Mesendoderm (in vitro differentiated cells): ENCODE measurements at regions not wholly inside any gene's neighbourhood (a gene's known extent, or its start where the extent isn't known, plus 50 kb on each side); places are given as distances from the start of the nearest gene placed in this dataset.

Source experiments
- DNase-seq: peaks from one replicate; pipeline ENCODE4 v3.0.0; 2013
- H2AK5ac ChIP-seq: 2 replicates; pipeline ENCODE4 v1.6.1; 2013; ENCODE audit warnings: low read length, inconsistent platforms
- H2BK120ac ChIP-seq: 2 replicates; pipeline ENCODE4 v1.6.1; 2013; ENCODE audit warnings: low read depth, mild to moderate bottlenecking, low read length, moderate library complexity, mixed read lengths
- H2BK15ac ChIP-seq: replicated peaks from 2 replicates; pipeline ENCODE4 v1.6.1; 2013; ENCODE audit warnings: low read depth, mild to moderate bottlenecking, moderate library complexity
- H2BK5ac ChIP-seq: 2 replicates; pipeline ENCODE4 v1.6.1; 2013; ENCODE audit warnings: low read length, inconsistent platforms
- H3K18ac ChIP-seq: 2 replicates; pipeline ENCODE4 v1.6.1; 2013; ENCODE audit warnings: mild to moderate bottlenecking, low read length, mixed read lengths
- H3K23ac ChIP-seq: one replicate; pipeline ENCODE4 v1.6.1; 2013; ENCODE audit warnings: low read length
- H3K27ac ChIP-seq: 2 replicates; pipeline ENCODE4 v1.5.1; 2013; ENCODE audit warnings: low read depth, mild to moderate bottlenecking, inconsistent platforms, low read length, moderate library complexity
- H3K27me3 ChIP-seq: 2 replicates; pipeline ENCODE4 v1.6.1; 2013; ENCODE audit warnings: low read length, control low read depth, mild to moderate bottlenecking, inconsistent platforms; ENCODE audit not compliant: insufficient read depth, poor library complexity
- H3K36me3 ChIP-seq: 2 replicates; pipeline ENCODE4 v1.6.1; 2013; ENCODE audit warnings: low read length, inconsistent platforms; ENCODE audit not compliant: control insufficient read depth, insufficient read depth
- H3K4ac ChIP-seq: one replicate; pipeline ENCODE4 v1.6.1; 2013; ENCODE audit warnings: low read depth, mild to moderate bottlenecking, low read length, moderate library complexity
- H3K4me1 ChIP-seq: 2 replicates; pipeline ENCODE4 v1.6.1; 2013; ENCODE audit warnings: low read depth, low read length, inconsistent platforms; ENCODE audit not compliant: control insufficient read depth
- H3K4me2 ChIP-seq: 2 replicates; pipeline ENCODE4 v1.6.1; 2013; ENCODE audit warnings: low read length
- H3K4me3 ChIP-seq: 2 replicates; pipeline ENCODE4 v1.5.1; 2013; ENCODE audit warnings: mild to moderate bottlenecking, low read length
- H3K56ac ChIP-seq: one replicate; pipeline ENCODE4 v1.6.1; 2013; ENCODE audit warnings: low read length
- H3K79me1 ChIP-seq: 2 replicates; pipeline ENCODE4 v1.6.1; 2013; ENCODE audit warnings: low read length, inconsistent platforms
- H3K79me2 ChIP-seq: 2 replicates; pipeline ENCODE4 v1.6.1; 2013; ENCODE audit warnings: mild to moderate bottlenecking, low read length; ENCODE audit not compliant: control insufficient read depth, insufficient read depth
- H3K9ac ChIP-seq: 2 replicates; pipeline ENCODE4 v1.6.1; 2013; ENCODE audit warnings: low read length, inconsistent platforms
- H4K5ac ChIP-seq: one replicate; pipeline ENCODE4 v1.6.1; 2013; ENCODE audit warnings: low read length
- H4K8ac ChIP-seq: one replicate; pipeline ENCODE4 v1.6.1; 2013; ENCODE audit warnings: low read depth, mild to moderate bottlenecking, control low read depth, low read length, moderate library complexity
- WGBS: extraction: QIAGEN DNeasy Blood & Tissue Kit; methylation state at CpG from one replicate; pipeline ENCODE4 v1.1.7; 2013; ENCODE audit warnings: low lambda C conversion rate, missing lambda C conversion rate; ENCODE audit not compliant: insufficient coverage; ENCODE audit errors: extremely low coverage; 5-methylcytosine and 5-hydroxymethylcytosine counted together

DNA sequence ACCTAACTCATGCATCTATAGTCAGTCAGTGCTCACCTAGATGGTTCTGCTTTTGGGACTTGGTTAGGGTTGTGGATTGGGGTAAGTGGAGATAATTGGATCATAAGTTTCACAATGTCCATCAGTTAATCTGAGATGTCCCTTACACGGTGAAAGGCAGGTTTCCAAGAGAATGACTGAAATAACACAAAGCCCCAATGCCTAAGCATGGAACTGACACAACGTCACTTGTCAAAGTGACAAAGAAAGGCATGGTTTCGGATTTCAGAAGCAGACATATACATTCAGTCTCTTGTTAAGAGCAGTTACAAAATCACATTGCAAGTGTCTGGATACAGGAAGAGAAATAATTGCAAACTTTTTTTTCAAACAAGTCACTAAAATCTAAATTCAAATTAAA is 1456.9 kb downstream of the TECRL start:
- no peaks in the 10 kb centered on the region for H3K27me3 ChIP-seq
- no peaks in the 10 kb centered on the region for H3K79me1 ChIP-seq
- WGBS = no CpG with 5 or more reads among the region's 3 CpGs

DNA sequence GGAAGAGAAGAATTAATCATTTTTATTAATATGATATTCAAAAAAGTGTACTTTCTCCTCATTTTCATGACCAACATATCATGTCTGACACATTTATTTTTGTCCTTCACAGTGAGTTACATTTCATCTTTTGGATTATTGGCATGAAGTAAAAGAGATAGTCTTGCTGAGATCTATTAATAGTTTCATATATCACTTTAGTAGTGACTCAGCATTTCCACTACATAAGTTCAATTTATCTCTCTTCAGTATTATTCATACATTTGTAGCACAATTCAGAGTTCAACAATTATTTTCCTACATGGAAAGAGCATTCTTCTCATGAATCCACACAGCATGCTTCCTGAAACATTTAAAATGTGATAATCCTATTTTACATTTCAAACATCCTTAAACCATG is 1461.1 kb downstream of the TECRL start:
- no peaks in the 10 kb centered on the region for H3K27me3 ChIP-seq
- no peak overlapping the region for H3K4me3 ChIP-seq
- H3K27ac ChIP-seq = no peak overlapping the region
- no peak overlapping the region for H3K23ac ChIP-seq
- no peak overlapping the region for H2BK120ac ChIP-seq
- H3K4me1 ChIP-seq = no peaks in the 10 kb centered on the region
- H3K18ac ChIP-seq = no peak overlapping the region
- H4K5ac ChIP-seq = no peak overlapping the region
- H3K79me1 ChIP-seq = no peaks in the 10 kb centered on the region
- no peak overlapping the region for H4K8ac ChIP-seq
- no peaks in the 10 kb centered on the region for H3K36me3 ChIP-seq
- no peak overlapping the region for H3K4ac ChIP-seq
- H3K4me2 ChIP-seq = no peak overlapping the region
- no peaks in the 10 kb centered on the region for H3K79me2 ChIP-seq
- H2BK15ac ChIP-seq = no peak overlapping the region
- no peak for DNase-seq
- H3K56ac ChIP-seq = no peak overlapping the region
- H2AK5ac ChIP-seq = no peak overlapping the region
- H2BK5ac ChIP-seq = no peak overlapping the region
- H3K9ac ChIP-seq = no peak overlapping the region

More for the DNA sequence above, 1456.9 kb downstream of the TECRL start:
- Histone ChIP-seq H3K4me3 (no peak overlapping the region), H2AK5ac (no peak overlapping the region), H3K27ac (no peak overlapping the region), H3K4me1 (peaks cover 2% of the 10 kb centered on the region), H3K4me2 (no peak overlapping the region), H2BK5ac (no peak overlapping the region), H3K56ac (no peak overlapping the region), H3K79me2 (no peaks in the 10 kb centered on the region), H2BK15ac (no peak overlapping the region), H4K5ac (no peak overlapping the region), H3K23ac (no peak overlapping the region), H3K36me3 (no peaks in the 10 kb centered on the region), H2BK120ac (no peak overlapping the region), H3K4ac (no peak overlapping the region), H3K9ac (no peak overlapping the region), H3K18ac (no peak overlapping the region), H4K8ac (no peak overlapping the region)
- DNase-seq = no peak

DNA sequence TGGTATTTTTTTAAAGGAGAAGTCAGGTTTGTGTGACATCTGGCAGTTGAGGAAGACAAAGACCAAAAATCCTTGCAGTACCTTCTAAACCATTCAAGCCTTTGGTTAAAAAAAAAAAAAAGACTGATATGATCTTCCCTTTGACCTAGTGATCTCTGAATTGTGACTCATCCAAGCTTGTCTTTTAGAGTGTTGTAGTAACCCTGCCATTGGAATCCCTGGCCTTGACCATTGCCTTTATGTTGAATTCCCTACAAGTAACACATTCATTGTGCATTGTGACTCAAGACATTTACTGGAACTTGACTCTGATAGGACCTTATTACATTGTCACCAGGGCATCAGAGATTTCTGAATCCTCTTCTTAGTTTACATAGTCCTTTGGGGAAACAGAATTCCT is 1469.0 kb downstream of the TECRL start:
- no peak overlapping the region for H2BK120ac ChIP-seq
- H3K4me2 ChIP-seq = no peak overlapping the region
- no peaks in the 10 kb centered on the region for H3K36me3 ChIP-seq
- H3K9ac ChIP-seq = no peak overlapping the region
- no peak overlapping the region for H3K23ac ChIP-seq
- no peak overlapping the region for H2AK5ac ChIP-seq
- no peak overlapping the region for H3K4ac ChIP-seq
- H4K5ac ChIP-seq = no peak overlapping the region
- peak; percentile 58 for DNase-seq
- H3K4me3 ChIP-seq = no peak overlapping the region
- no peak overlapping the region for H3K18ac ChIP-seq
- no peak overlapping the region for H3K56ac ChIP-seq
- no peak overlapping the region for H2BK15ac ChIP-seq
- H3K27me3 ChIP-seq = no peaks in the 10 kb centered on the region
- H3K27ac ChIP-seq = no peak overlapping the region
- H3K79me1 ChIP-seq = no peaks in the 10 kb centered on the region
- H4K8ac ChIP-seq = no peak overlapping the region
- H2BK5ac ChIP-seq = no peak overlapping the region
- no peaks in the 10 kb centered on the region for H3K4me1 ChIP-seq
- H3K79me2 ChIP-seq = no peaks in the 10 kb centered on the region

DNA sequence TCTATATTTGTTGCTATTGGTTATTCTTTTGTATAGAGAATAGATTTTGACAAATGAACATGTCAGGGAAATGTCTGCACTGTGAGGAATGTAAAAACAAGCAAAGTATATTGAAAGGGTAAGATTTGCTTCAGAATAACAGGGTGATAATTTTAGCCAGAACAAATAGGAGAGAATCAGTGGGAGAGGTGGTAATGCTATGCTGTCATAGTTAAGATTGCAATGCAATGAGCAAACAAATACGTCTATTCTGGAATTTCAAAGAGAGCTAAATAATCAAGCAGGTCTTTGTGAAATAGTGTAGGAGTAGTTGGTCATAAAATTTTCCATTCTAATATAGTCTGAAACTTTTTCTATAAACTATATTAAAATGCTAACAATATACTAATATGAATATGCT is 1478.4 kb downstream of the TECRL start:
- H2BK15ac ChIP-seq = no peak overlapping the region
- no peak overlapping the region for H2BK5ac ChIP-seq
- H3K4ac ChIP-seq = no peak overlapping the region
- no peak overlapping the region for H3K9ac ChIP-seq
- peak; percentile 10 for DNase-seq
- H3K4me3 ChIP-seq = no peak overlapping the region
- H3K27ac ChIP-seq = no peak overlapping the region
- no peaks in the 10 kb centered on the region for H3K36me3 ChIP-seq
- H3K4me2 ChIP-seq = no peak overlapping the region
- H4K5ac ChIP-seq = no peak overlapping the region
- H4K8ac ChIP-seq = no peak overlapping the region
- no peak overlapping the region for H3K18ac ChIP-seq
- no peak overlapping the region for H3K23ac ChIP-seq
- no peaks in the 10 kb centered on the region for H3K4me1 ChIP-seq
- H3K56ac ChIP-seq = no peak overlapping the region
- no peaks in the 10 kb centered on the region for H3K27me3 ChIP-seq
- no peaks in the 10 kb centered on the region for H3K79me2 ChIP-seq
- WGBS = no CpG with 5 or more reads among the region's 1 CpG
- no peak overlapping the region for H2BK120ac ChIP-seq
- no peaks in the 10 kb centered on the region for H3K79me1 ChIP-seq
- no peak overlapping the region for H2AK5ac ChIP-seq

DNA sequence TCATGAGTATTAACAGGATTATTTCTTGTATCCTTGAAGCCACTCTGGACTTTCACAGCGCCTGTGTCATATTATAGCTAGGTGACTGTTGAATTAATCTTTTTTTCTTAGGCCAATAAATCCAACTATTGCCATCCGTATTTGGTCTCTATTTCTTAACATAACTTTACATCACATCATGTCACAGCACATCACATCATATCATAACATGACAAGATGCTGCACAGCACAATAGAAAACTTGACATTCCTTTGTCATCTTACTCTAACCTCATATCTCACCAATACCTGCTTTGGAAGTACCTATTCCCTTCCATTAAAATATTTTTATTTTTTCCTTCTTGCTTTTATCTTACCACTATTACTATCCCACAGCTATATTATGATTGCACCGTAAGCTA is 1480.8 kb downstream of the TECRL start:
- Histone ChIP-seq H3K56ac (no peak overlapping the region), H3K27me3 (no peaks in the 10 kb centered on the region)
- WGBS = no CpG with 5 or more reads among the region's 3 CpGs

DNA sequence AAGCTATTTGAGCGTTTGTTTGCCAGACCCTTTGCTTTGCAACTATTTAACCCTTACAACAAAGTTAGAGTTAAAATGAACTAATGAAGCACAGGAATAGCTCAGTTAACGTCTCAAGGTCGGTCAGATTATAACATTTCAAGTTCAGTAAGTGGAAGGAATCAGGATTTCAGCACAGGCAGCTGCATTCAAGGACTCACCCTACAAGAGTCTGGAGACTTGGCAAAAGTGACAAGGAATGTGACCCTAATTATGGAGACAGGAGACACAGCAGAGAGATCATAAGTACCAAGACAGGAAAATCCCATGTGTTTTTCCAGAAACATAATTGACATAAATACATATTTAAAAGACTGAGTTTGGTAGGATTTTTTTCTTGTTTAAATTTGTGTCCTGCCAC is 1481.7 kb downstream of the TECRL start:
- no peak for DNase-seq
- no peak overlapping the region for H3K4me2 ChIP-seq
- H3K4ac ChIP-seq = no peak overlapping the region
- WGBS = no CpG with 5 or more reads among the region's 3 CpGs
- no peak overlapping the region for H4K5ac ChIP-seq
- H3K36me3 ChIP-seq = no peaks in the 10 kb centered on the region
- no peak overlapping the region for H3K27ac ChIP-seq
- no peak overlapping the region for H2BK5ac ChIP-seq
- H2BK15ac ChIP-seq = no peak overlapping the region
- no peak overlapping the region for H2AK5ac ChIP-seq
- H3K18ac ChIP-seq = no peak overlapping the region
- no peak overlapping the region for H3K4me3 ChIP-seq
- H3K56ac ChIP-seq = no peak overlapping the region
- H2BK120ac ChIP-seq = no peak overlapping the region
- no peak overlapping the region for H4K8ac ChIP-seq
- no peaks in the 10 kb centered on the region for H3K4me1 ChIP-seq
- H3K79me1 ChIP-seq = no peaks in the 10 kb centered on the region
- no peak overlapping the region for H3K23ac ChIP-seq
- no peak overlapping the region for H3K9ac ChIP-seq
- no peaks in the 10 kb centered on the region for H3K27me3 ChIP-seq
- H3K79me2 ChIP-seq = no peaks in the 10 kb centered on the region

More for the DNA sequence above, 1480.8 kb downstream of the TECRL start:
- Histone ChIP-seq H3K9ac (no peak overlapping the region), H3K79me1 (no peaks in the 10 kb centered on the region), H3K4me3 (no peak overlapping the region), H4K5ac (no peak overlapping the region), H3K4me1 (no peaks in the 10 kb centered on the region), H2AK5ac (no peak overlapping the region), H2BK120ac (no peak overlapping the region), H3K36me3 (no peaks in the 10 kb centered on the region), H2BK15ac (no peak overlapping the region), H4K8ac (no peak overlapping the region), H3K18ac (no peak overlapping the region), H3K4me2 (no peak overlapping the region), H3K79me2 (no peaks in the 10 kb centered on the region), H3K4ac (no peak overlapping the region), H3K27ac (no peak overlapping the region), H3K23ac (no peak overlapping the region), H2BK5ac (no peak overlapping the region)
- DNase-seq = no peak
